Globus pallidus (tissue), 1 donor: ENCODE measurements at regions not wholly inside any gene's neighbourhood (a gene's known extent, or its start where the extent isn't known, plus 50 kb on each side); places are given as distances from the start of the nearest gene placed in this dataset.

Experiments used
- DNase-seq: peaks from one replicate; pipeline ENCODE4 v3.0.0-alpha.2; 2015; ENCODE audit warnings: low spot score

DNA sequence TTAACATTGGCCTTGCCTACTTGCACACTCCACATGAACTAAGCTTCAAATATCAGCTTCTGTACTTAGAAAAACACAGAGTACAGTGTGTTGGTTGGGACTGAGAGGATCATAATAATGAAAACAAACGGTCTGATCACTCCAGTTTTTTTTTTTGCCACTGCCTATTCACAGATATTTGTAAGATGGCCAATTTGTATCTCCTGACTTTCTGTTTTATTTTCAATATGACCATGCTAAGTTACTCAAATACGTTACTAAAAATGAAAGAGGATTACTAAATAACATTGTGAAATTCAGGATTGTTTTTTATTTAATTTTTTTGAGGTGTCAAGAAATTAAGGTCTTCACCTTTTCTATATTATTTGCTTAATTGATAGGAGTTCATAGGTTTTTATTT is 595.1 kb downstream of the TUSC7 start:
- no peak for DNase-seq

- DNase-seq: no peak
These were observed 596.1 kb downstream of the TUSC7 start for GRCh38 chr3:117305681-117306080.

- no peak for DNase-seq
These were observed 596.7 kb downstream of the TUSC7 start for GRCh38 chr3:117306299-117306698.

- no peak for DNase-seq
These were observed 598.8 kb downstream of the TUSC7 start for GRCh38 chr3:117308353-117308752.

- no peak for DNase-seq
These were observed 599.2 kb downstream of the TUSC7 start for GRCh38 chr3:117308756-117309155.

DNA sequence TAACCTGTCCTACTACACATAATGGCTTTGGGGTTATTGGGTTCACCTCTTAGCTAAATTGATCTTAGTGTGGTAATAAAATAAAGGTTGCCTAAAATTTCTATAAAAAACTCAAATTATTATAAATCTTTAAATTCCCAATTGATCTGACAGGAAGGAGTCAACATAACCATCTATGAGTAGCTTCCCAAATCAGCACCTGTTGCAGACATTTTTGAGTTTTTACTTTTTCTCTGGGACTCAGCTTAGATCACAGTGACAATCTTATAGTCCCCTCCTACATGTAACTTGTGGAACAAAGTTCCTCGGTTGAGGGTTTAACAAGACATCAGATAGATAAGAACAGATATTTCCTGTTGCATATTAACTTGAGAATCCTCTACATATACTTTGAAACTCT is 601.0 kb downstream of the TUSC7 start:
- DNase-seq: no peak

DNA sequence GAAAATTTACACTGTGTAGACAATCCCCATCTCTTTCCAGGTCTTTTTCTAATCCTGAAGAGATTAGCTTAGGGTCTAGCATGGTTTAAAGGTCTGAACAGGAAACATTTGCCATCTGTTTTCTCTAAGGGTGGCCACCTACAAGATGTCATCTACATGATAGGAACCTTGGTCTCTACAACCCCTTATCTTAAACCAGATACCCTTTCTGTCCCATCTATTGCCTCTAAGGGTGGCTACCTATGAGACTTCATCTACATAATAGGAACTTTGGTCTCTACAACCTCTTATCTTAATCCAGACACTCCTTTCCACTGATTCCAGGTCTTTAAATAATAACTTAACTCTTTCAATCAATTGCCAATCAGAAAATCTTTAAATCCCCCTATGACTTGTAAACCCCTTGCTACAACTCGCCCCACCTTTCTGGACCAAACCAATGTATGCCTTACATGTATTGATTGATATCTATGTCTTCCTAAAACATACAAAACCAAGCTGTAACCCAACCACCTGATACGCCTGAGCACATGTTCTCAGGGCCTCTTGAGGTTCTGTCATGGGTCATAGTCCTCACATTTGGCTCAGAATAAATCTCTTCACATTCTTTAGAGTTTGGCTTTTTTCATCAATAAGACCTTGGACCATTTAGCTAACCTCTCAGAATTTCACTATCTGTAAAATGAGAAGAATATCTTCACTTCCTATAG is 605.0 kb downstream of the TUSC7 start:
- no peak for DNase-seq

- no peak for DNase-seq
These were observed 613.3 kb downstream of the TUSC7 start for GRCh38 chr3:117322866-117323265.

GRCh38 chr3:117346901-117347300 is 637.3 kb downstream of the TUSC7 start:
- DNase-seq: no peak

DNA sequence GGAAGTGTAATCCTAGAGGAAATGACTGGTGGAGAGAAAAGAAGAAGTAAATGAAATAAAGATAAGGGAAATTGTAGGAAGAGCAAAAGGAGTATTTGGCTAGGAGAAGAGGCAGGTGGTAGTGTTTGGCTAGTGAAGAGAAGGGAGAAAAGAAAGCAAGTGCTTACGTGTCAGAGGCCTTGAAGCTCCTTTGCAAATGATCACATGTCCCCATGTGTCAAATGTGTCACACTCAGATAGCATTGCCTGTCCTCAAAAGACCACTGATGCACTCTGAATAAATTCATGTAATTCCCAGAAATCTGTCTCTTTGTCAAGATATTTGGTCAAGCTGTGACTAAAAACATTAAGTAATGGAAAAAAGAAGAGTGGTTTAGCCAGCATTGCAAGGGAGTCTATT is 639.3 kb downstream of the TUSC7 start:
- no peak for DNase-seq

GRCh38 chr3:117349566-117349965 is 640.0 kb downstream of the TUSC7 start:
- no peak for DNase-seq

DNA sequence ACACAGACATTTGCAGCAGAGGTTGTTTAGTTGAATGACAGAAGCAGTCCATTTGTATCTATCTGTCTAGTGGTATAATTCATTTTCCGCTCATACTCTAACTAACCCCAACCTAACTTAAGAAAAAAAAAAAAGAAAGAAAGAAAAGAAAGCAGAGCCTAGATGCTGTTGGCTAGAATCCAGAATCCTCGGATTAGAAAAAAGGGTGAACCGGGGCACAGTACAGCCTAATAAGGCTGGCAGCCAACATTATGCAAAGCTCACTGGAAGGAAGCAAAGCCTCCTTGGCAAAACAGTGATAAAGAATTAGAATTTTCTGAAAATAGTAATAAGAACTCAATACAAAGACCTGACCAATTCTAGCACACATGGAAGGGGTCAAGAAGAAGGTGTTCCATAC is 640.8 kb downstream of the TUSC7 start:
- peak; percentile 35 for DNase-seq

GRCh38 chr3:117355566-117355965 is 646.0 kb downstream of the TUSC7 start:
- DNase-seq: peak; percentile 62

DNA sequence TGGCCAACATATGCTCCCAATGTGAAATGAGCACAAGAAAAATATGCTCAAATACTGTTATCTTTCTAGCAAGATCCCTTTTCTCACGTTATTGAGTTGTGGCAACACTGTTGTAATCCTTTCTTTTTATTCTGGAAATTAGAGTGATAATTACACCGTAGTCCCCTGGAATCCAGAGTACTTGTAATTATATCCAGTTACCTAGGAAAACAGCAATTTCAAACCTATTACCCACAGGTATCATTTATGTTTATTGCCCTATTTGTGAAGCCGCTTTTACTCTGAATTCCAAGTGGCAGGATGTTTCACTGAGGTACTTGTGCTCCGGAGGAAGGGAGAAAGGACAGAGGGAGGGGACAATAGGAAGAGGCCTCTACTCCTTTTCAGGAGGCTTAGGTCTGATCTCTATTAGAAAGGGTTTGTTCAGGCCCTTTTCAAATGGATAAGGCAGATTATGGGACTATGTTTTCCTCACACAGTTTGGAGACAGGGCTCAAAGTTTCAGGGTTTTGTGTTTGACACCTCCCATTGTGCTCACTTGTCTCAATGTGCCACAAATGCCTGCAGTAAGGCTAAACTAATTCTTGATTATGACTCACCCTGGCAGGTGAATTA is 646.6 kb downstream of the TUSC7 start:
- no peak for DNase-seq

GRCh38 chr3:117358717-117359314 is 649.2 kb downstream of the TUSC7 start:
- DNase-seq: no peak

GRCh38 chr3:117366574-117366973 is 657.0 kb downstream of the TUSC7 start:
- no peak for DNase-seq

DNA sequence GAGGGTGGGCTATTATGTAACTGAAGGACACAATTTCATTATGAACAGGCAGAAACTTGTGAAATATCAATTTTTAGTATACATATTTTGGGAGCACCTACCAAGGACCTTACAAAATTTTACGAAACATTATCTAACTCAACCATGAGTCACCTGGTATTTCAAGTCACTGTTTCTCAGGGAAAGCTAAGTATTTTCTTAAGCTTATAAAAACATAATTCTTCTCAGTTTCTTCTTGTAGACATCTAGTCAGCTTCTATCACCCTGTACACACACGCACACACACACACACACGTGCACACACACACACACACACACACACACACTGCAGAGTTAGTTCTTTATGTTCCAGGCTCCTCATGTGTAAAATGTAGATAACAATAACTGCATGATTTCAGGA is 658.3 kb downstream of the TUSC7 start:
- DNase-seq: no peak

- DNase-seq: no peak
These were observed 671.1 kb downstream of the TUSC7 start for GRCh38 chr3:117380631-117381030.

DNA sequence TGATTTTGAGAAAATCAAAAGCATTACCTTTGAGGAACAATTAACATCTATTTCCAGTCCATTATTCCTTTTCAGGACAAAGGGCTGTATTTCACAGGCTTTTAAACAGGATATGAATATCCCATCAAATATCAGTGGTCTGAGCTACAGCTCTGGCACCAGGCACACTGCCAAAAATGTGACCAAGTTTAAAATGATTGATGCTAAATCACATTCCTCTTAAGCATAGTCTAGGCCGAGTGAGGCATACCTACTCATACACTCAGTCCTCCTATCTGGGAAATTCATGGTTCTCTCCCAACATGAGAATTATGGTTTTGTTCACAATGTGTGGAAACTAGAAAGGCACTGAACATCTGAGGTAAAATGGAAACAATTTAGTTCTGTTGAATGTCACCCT is 683.5 kb downstream of the TUSC7 start:
- no peak for DNase-seq

- DNase-seq: peak; percentile 95
These were observed 688.7 kb downstream of the TUSC7 start for GRCh38 chr3:117398141-117398899.

DNA sequence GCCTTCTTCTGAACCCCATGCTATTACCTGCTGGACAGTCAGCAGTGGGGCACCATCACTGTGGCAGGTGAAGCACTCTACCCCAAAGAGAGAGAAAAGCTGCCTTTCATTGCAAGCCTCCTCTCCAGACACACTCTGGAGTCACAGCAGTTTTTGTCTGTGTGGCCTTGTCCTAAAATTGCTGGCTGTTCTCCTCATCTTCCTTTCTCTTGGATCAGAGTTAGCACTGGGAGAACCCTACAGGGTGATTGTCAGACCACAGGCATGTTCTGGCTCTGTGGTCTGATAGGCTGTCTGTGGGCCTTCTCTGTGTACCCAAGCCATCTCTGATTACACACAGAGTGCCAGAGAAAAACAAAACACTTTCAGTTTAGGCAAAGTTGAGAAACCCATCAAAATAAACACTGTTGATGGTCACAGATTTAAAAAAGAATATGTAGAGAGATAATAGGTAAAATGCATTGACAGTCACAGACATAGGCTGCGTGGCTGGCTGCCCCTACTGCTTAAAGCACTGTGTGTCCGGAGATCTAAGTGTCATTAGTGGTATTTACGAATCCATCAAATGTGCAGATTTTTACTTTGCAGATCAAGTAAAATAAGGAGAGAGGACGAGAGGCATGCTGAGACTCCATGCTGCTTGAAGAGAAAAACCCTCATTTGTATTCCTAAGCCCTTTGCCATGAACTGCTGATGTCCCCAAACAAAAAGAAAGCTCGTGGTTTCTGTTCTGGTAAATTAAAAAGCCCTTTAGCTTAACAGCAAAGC is 689.9 kb downstream of the TUSC7 start:
- DNase-seq: peak; percentile 73

GRCh38 chr3:117400303-117400702 is 690.7 kb downstream of the TUSC7 start:
- peak; percentile 35 for DNase-seq
